Panc1 (cell line): ENCODE measurements at regions not wholly inside any gene's neighbourhood (a gene's known extent, or its start where the extent isn't known, plus 50 kb on each side); places are given as distances from the start of the nearest gene placed in this dataset.

Source experiments
- ATAC-seq: fragments of 200-7000 bp; cut with Tn5 transposase; 2 replicates; pipeline ENCODE4 v1.9.1; 2020; ENCODE audit warnings: mild to moderate bottlenecking, moderate library complexity
- BruUV-seq: library from RNA; stranded (reverse); fragments of 400-500 nt; replicated peaks from 2 replicates; lab custom pipeline; 2021; lab: Mats Ljungman, UMichigan
- CTCF ChIA-PET: fragments of 300-600 bp; sonication (Branson Sonifier 250); formaldehyde crosslinking; loops from one replicate; lab custom pipeline; 2022; ENCODE audit warnings: antibody characterized with exemption; lab: Charles Lee
- POLR2A ChIA-PET: fragments of 300-600 bp; sonication (Branson Sonifier 250); formaldehyde crosslinking; loops from one replicate; lab custom pipeline; 2022; ENCODE audit warnings: antibody characterized with exemption; lab: Charles Lee
- DNase-seq: peaks from one replicate; pipeline ENCODE4 v3.0.0-alpha.2; 2010; ENCODE audit warnings: low read depth, low spot score
- H3K27ac ChIP-seq: 2 replicates; pipeline ENCODE4 v1.5.1; 2011; ENCODE audit warnings: mild to moderate bottlenecking, low read length, inconsistent platforms
- H3K27me3 ChIP-seq: fragments of 200-500 bp; sonication (Bioruptor generic); 2 replicates; pipeline ENCODE4 v1.6.0; 2014; ENCODE audit warnings: low read length, inconsistent platforms; ENCODE audit not compliant: control insufficient read depth, insufficient read depth
- H3K36me3 ChIP-seq: fragments of 200-500 bp; sonication (Bioruptor generic); 2 replicates; pipeline ENCODE4 v1.5.1; 2014; ENCODE audit warnings: inconsistent platforms, mild to moderate bottlenecking, low read length, moderate library complexity; ENCODE audit not compliant: control insufficient read depth, insufficient read depth
- H3K4me1 ChIP-seq: 2 replicates; pipeline ENCODE4 v1.5.1; 2011; ENCODE audit warnings: inconsistent platforms, mild to moderate bottlenecking, low read length, moderate library complexity; ENCODE audit not compliant: control insufficient read depth, insufficient read depth
- H3K4me3 ChIP-seq, 2 experiments: 2 replicates each; pipeline ENCODE4 v1.5.1; 2011 to 2012; ENCODE audit warnings: low read depth in 2 of 2, low read length in 2 of 2, mild to moderate bottlenecking in 2 of 2, inconsistent platforms in 1 of 2, moderate library complexity in 1 of 2
- H3K9me3 ChIP-seq: fragments of 200-500 bp; sonication (Bioruptor generic); 2 replicates; pipeline ENCODE4 v1.5.1; 2014; ENCODE audit warnings: low read depth, mild to moderate bottlenecking, inconsistent platforms, low read length, moderate library complexity; ENCODE audit not compliant: control insufficient read depth, insufficient read depth
- CTCF ChIP-seq: fragments of 450-650 bp; IDR thresholded peaks from 2 replicates; pipeline ENCODE4 v1.5.1; 2017; ENCODE audit warnings: mild to moderate bottlenecking
- POLR2AphosphoS5 ChIP-seq: IDR thresholded peaks from 2 replicates; pipeline ENCODE4 v1.6.1; 2012; ENCODE audit warnings: mild to moderate bottlenecking, low read depth, low read length, moderate library complexity
- REST ChIP-seq, 2 experiments: IDR thresholded peaks; 2 replicates each; pipeline ENCODE4 v1.6.1; 2011 to 2012; ENCODE audit warnings: low read depth in 2 of 2, control low read depth in 1 of 2, low read length in 1 of 2, mild to moderate bottlenecking in 1 of 2, moderate library complexity in 1 of 2; ENCODE audit not compliant: insufficient read depth in 1 of 2
- SIN3A ChIP-seq: IDR thresholded peaks from 2 replicates; pipeline ENCODE4 v1.6.1; 2012; ENCODE audit warnings: low read depth, mild to moderate bottlenecking, low read length, moderate library complexity, borderline replicate concordance; ENCODE audit not compliant: insufficient read depth
- TCF7L2 ChIP-seq: IDR thresholded peaks from 2 replicates; pipeline ENCODE4 v1.6.1; 2011; ENCODE audit warnings: mild to moderate bottlenecking, low read depth, low read length, inconsistent platforms
- in situ Hi-C: cut with HindIII; loops from 2 replicates; pipeline ENCODE4 v1.10.0; 2016; ENCODE audit warnings: low sequenced_read_pairs, low pct_unique_long_range_greater_than_20kb
- intact Hi-C: fragments of 100-400 bp; cut with micrococcal nuclease; formaldehyde crosslinking; loops from one replicate; pipeline ENCODE4 v1.10.0; 2022; ENCODE audit not compliant: unreplicated experiment

- DNase-seq (no peak), ATAC-seq (no peak)
- H3K27me3 ChIP-seq, result no peaks in the 10 kb centered on the region
- BruUV-seq, result no TSS peak
- ChIA-PET POLR2A (no interaction called here), CTCF (interaction anchor here (0.6 kb wide), 1 partner anchor 554 kb away, joined by 3 read pairs; no protein-coding TSS in a partner anchor)
- H3K27ac ChIP-seq, result no peak overlapping the region
- no peak overlapping the region for H3K4me3 ChIP-seq
- TF ChIP-seq REST (IDR thresholded peaks at IDR 0.05; ENCODE audit: insufficient read depth in 1 of 2, low read depth in 2 of 2, low read length in 1 of 2) (no peak), POLR2AphosphoS5 (no peak), CTCF (no peak), SIN3A (no peak), TCF7L2 (no peak)
- in situ Hi-C loops, result no loop called here
- no peaks in the 10 kb centered on the region for H3K4me1 ChIP-seq
- no peaks in the 10 kb centered on the region for H3K36me3 ChIP-seq
- no peaks in the 10 kb centered on the region for H3K9me3 ChIP-seq
- intact Hi-C loops, result no loop called here
Measured at GRCh38 chr20:40603057-40603651, 85.9 kb downstream of the MAFB start.

- Histone ChIP-seq H3K27ac (no peak overlapping the region), H3K9me3 (no peaks in the 10 kb centered on the region), H3K4me1 (no peaks in the 10 kb centered on the region), H3K4me3 (no peak overlapping the region), H3K27me3 (no peaks in the 10 kb centered on the region), H3K36me3 (no peaks in the 10 kb centered on the region)
- TF ChIP-seq CTCF (no peak), POLR2AphosphoS5 (no peak), SIN3A (no peak), REST (IDR thresholded peaks at IDR 0.05; ENCODE audit: insufficient read depth in 1 of 2, low read depth in 2 of 2, low read length in 1 of 2) (no peak), TCF7L2 (no peak)
- POLR2A ChIA-PET, result no interaction called here
- in situ Hi-C loops (no loop called here), intact Hi-C loops (no loop called here)
- no peak for ATAC-seq
- CTCF ChIA-PET, result no interaction called here
- no TSS peak for BruUV-seq
- DNase-seq, result no peak
Measured at GRCh38 chr20:40602381-40602780, 86.7 kb downstream of the MAFB start.
